ENCODE measurements at regions not wholly inside any gene's neighbourhood (a gene's known extent, or its start where the extent isn't known, plus 50 kb on each side); places are given as distances from the start of the nearest gene placed in this dataset.
A peak's percentile ranks its signal among the peaks of the same experiment; 100 is the strongest.
"Not testable (repeated sequence)": the region's sequence is repeated elsewhere in the genome, so short reads cannot be mapped to it uniquely, and the experiment has no call there.

GRCh38 chr1:241447031-241447644 lies 72.4 kb downstream of the FH start:
- DNase-seq: no peak

DNA sequence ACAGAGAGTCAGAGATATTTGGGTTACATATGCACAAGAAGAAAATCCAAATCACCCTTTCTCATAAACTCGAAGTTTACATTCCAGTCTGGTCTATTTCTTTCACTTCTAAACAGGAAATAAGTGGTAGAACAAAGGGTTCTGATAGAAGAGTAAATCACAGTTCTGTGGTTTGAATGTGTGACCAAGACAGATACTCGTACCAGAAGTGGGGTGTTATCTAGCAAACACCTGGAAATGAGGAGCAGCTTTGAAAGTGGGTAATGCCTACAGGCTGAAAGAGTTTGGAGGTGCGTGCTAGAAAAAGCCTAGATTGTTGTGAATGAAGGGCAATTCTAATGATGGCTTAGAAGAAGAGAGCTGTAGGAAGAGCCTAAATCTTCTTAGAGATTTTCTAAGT lies 74.7 kb downstream of the FH start:
- no peak for DNase-seq

GRCh38 chr1:241443561-241443960 lies 76.0 kb downstream of the FH start:
- DNase-seq: no peak

DNA sequence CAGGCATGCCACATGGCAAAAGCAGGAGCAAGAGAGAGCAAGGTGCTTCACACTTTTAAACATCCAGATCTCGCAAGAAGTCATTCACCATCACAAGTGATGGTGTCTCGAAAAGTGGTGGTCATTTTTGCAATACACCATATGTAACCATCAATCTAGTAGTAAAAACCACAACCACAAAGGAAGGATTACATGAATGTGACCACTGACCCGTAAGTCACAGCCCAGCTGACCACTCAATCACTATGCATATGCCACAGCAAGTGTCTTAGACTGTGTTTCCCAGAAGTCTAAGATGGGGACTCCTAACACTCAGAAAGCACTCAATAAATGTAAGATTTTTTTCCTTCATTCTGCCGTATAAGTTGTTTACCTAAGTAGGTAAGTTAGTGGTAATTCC lies 76.9 kb downstream of the FH start:
- DNase-seq: no peak

GRCh38 chr1:241440904-241441303 lies 78.7 kb downstream of the FH start:
- no peak for DNase-seq

DNA sequence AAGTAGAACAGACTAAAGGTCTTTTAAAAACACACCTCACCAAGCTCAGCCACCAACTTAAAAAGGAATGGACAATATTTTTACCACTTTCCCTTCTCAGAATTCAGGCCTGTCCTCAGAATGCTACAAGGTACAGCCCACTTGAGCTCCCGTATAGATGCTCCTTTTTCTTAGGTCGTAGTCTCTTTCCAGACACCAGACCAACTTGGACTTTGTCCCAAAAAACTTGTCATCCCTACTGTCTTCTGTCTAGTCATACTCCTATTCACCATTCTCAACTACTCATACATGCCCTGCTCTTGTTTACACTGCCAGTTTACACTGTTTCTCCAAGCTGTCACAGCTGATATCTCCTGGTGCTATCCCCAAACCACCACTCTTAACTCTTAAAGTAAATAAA lies 80.9 kb downstream of the FH start:
- DNase-seq: not testable (repeated sequence)

DNA sequence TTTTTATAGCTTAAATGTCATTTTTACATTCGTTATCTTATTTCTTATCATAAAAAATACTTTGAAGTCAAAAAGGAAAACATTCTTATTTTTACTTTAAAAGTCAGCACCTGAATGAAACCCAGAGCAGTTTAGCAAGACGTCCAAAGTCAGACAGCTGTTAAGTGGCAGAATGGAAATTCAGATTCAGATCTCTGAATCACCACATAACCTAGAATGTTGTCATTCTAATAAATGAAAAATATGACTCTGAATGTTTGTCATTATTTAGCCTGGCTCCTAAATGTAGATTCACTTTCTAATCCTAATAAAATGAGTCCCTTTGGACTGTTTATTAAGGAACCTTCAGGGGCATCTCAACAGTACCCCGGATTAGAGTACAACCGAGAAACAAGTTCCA lies 75.2 kb upstream of the RGS7 start:
- DNase-seq: no peak

DNA sequence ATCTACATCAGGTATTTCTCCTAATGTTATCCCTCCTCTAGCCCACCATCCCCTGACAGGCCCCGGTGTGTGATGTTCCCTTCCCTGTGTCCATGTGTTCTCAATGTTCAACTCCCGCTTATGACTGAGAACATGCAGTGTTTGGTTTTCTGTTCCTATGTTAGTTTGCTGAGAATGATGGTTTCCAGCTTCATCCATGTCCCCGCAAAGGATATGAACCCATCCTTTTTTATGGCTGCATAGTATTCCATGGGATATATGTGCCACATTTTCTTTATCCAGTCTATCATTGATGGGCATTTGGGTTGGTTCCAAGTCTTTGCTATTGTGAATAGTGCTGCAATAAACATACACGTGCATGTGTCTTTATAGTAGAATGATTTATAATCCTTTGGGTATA lies 68.1 kb upstream of the RGS7 start:
- DNase-seq: not testable (repeated sequence)

- DNase-seq: no peak
Observed at GRCh38 chr1:241424480-241424971, 67.5 kb upstream of the RGS7 start.

DNA sequence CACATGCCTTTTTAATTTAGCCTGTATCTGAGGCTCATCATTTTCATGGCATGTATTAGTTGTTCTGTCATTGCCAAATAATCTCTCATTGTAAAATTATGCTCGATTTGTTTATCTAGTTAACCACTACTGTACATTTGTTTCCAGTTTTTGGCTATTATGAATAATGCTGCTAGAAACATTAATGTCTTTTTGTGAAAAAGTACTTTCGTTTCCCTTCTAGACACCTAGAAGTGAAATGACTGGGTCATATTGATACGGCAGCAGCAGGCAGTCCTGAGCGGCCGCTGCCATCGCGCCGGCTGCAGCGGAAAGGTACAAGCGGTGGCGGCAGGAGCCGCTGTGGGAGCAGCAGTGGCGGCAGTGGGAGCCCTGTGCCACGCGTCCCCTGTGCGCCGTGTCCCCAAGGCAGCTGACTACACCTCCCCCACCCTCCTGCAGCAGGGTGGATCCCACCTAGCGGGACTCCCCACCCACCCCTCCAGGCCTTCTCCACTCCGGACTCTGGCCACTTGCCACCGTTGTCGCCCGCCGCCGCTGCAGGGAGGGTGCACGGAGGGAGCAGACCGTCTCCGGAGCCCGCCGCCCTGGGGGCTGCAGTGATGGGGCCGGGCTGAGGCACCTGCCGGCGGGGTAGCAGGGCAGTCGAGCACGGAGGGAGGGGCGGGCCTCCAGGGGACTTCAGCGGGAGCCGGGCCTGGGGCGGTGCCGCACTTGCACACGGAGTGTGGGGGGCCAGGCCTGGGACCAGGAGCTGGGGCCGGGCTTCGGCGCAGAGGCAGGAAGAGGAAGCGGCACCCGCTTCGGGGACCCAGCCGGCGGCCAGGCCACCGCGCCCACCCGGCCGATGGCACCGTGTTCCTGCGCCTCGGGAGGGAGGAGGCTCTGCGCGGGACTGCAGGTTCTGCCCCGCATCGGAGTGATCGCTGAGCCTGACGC lies 66.8 kb upstream of the RGS7 start:
- peak; percentile 83 for DNase-seq

DNA sequence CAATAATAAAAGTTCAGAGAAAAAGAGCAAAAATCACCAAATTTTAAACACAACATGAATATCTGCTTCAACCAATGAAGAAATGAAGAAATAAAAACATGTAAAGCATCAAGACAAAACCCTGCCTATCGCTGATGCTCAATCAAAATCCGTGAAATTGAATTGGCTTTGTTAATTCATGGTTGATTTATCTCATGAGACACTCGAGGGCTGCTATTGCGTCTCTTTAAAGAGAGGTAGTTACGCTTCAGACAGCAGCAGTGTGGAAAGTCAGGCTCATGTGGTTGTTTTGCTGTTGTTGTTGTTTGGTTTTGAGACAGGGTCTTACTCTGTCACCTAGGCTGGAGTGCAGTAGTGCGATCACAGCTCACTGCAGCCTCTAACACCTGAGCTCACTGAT lies 65.5 kb upstream of the RGS7 start:
- DNase-seq: no peak

- no peak for DNase-seq
Observed at GRCh38 chr1:241419986-241420385, 63.0 kb upstream of the RGS7 start.

- no peak for DNase-seq
Observed at GRCh38 chr1:241417258-241417657, 60.3 kb upstream of the RGS7 start.

DNA sequence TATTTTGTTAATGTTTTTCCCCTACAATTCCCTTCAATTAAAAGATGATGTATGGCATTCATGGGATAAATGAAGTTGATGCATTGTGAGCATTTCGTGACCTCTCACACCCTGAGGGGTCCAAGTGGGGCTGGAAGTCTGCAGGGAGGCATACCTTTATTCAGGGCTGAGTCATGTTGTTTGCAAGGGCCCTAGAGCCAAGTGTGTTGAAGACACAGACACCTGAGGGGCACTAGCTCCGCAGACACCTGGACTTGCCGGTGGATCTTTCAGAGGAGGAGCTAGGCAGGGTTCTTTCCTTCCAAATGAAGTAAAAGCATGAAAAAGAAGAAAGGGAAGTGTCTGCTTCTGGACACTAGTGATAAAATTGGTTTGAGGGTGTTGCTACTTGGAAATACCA lies 57.0 kb upstream of the RGS7 start:
- DNase-seq: no peak

- DNase-seq: no peak
Observed at GRCh38 chr1:241413386-241413785, 56.4 kb upstream of the RGS7 start.

DNA sequence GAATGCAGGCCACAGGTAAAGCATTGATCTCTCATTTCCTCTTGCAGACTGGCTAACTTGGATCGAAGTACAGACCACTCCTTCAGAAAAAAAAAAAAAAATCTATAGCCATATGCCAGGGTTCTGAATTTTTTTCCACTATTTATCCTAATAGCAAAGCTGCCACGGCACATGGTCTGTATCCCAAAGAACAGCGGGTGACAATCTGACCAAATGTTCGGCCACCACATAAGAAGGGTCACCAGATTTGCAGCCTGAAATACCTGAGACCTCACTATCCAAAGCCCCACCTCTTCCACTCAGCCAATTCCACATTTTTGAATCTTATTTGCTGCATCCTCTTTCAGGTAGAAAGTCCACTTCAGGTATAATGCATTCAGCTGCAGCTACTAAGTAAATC lies 55.6 kb upstream of the RGS7 start:
- DNase-seq: no peak

GRCh38 chr1:241411776-241412338 lies 54.9 kb upstream of the RGS7 start:
- DNase-seq: no peak

GRCh38 chr1:241411056-241411775 lies 54.2 kb upstream of the RGS7 start:
- no peak for DNase-seq

DNA sequence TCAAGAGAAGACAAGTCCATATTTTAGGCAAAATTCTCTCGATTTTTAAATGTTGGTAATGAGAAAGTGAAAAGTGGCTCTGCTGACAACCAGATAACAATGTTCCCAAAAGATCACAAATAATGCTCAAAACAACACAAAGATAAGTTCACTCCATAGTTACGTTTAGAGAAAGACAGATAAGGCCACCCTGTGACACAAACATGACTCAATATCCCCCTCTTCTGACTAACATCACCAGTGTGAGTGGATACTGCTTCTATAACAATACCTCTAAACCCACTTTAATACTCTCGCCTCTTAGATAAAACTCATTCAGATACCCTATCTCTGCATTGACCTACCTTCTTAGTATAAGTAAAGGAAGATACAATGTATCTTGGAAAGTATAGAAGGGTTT lies 51.2 kb upstream of the RGS7 start:
- no peak for DNase-seq
